Gastroesophageal sphincter (tissue), 3 donors: ENCODE measurements at regions not wholly inside any gene's neighbourhood (a gene's known extent, or its start where the extent isn't known, plus 50 kb on each side); places are given as distances from the start of the nearest gene placed in this dataset.

Source experiments
- EP300 ChIP-seq: sonication (generic); formaldehyde crosslinking; IDR thresholded peaks from one replicate; pipeline ENCODE4 v1.6.1; 2017; ENCODE audit warnings: antibody characterized with exemption, mild to moderate bottlenecking
- POLR2A ChIP-seq, 2 donors: fragments of 450-650 bp; IDR thresholded peaks; one replicate each; pipeline ENCODE4 v1.6.1; 2017; ENCODE audit warnings: antibody characterized with exemption in 2 of 2, mild to moderate bottlenecking in 2 of 2, moderate library complexity in 1 of 2
- POLR2AphosphoS5 ChIP-seq: sonication (generic); formaldehyde crosslinking; IDR thresholded peaks from one replicate; pipeline ENCODE4 v1.6.1; 2017; ENCODE audit warnings: antibody characterized with exemption
- TF ChIP-seq, protein P1 (sequence below), 4 experiments: fragments of 200-600 bp in 2 of 4; fragments of 450-650 bp in 2 of 4; sonication (generic) in 1 of 4; IDR thresholded peaks; one replicate each; pipeline ENCODE4 v1.5.1; 2017 to 2019; ENCODE audit warnings: antibody characterized with exemption in 4 of 4, mild to moderate bottlenecking in 2 of 4, moderate library complexity in 2 of 4

DNA sequence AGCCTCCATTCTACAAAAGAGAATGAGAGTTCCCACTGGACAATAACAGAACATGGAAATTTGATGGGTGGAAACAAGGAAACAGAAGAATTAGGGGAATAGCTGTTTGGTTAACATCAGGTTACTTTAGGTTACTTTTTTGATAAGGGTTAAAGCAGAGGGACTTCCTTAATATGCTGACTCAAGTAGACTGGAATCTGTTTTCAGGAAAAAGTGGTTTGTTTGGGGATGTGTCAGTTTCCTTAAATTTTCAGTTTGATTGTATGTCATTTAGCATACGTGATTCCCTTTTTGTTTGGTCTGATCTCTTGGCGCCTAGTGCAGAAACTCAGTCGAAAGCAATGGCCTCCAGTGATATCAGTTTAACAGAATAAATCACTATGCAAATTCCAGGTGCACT, 411.8 kb upstream of the GRM7 start:
- TF ChIP-seq, protein P1, sequence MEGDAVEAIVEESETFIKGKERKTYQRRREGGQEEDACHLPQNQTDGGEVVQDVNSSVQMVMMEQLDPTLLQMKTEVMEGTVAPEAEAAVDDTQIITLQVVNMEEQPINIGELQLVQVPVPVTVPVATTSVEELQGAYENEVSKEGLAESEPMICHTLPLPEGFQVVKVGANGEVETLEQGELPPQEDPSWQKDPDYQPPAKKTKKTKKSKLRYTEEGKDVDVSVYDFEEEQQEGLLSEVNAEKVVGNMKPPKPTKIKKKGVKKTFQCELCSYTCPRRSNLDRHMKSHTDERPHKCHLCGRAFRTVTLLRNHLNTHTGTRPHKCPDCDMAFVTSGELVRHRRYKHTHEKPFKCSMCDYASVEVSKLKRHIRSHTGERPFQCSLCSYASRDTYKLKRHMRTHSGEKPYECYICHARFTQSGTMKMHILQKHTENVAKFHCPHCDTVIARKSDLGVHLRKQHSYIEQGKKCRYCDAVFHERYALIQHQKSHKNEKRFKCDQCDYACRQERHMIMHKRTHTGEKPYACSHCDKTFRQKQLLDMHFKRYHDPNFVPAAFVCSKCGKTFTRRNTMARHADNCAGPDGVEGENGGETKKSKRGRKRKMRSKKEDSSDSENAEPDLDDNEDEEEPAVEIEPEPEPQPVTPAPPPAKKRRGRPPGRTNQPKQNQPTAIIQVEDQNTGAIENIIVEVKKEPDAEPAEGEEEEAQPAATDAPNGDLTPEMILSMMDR (IDR thresholded peaks at IDR 0.05): no peak
- TF ChIP-seq POLR2AphosphoS5 (no peak), POLR2A (IDR thresholded peaks at IDR 0.05) (no peak), EP300 (no peak)
